ENCODE measurements at regions not wholly inside any gene's neighbourhood (a gene's known extent, or its start where the extent isn't known, plus 50 kb on each side); places are given as distances from the start of the nearest gene placed in this dataset.
A peak's percentile ranks its signal among the peaks of the same experiment; 100 is the strongest.

GRCh38 chr5:165076686-165077085, 1571.3 kb downstream of the MAT2B start:
- TF ChIP-seq MYC (IDR thresholded peaks at IDR 0.05; ENCODE audit: low read depth, low read length): no peak
- no peak for TF ChIP-seq MAX (IDR thresholded peaks at IDR 0.05; ENCODE audit: low read depth, low read length)
- no peak for TF ChIP-seq POLR2A (IDR thresholded peaks at IDR 0.05; ENCODE audit: extremely low read depth, insufficient read length)
- no peak for TF ChIP-seq CTCF (IDR thresholded peaks at IDR 0.05; ENCODE audit: low read depth, low read length)
- DNase-seq (ENCODE audit: low read depth): peak; percentile 22
- no peak overlapping the region for H3K4me3 ChIP-seq (ENCODE audit: low read depth, low read length)

GRCh38 chr5:165079389-165079788, 1574.0 kb downstream of the MAT2B start:
- TF ChIP-seq POLR2A (IDR thresholded peaks at IDR 0.05; ENCODE audit: extremely low read depth, insufficient read length) (no peak), MAX (IDR thresholded peaks at IDR 0.05; ENCODE audit: low read depth, low read length) (no peak), MYC (IDR thresholded peaks at IDR 0.05; ENCODE audit: low read depth, low read length) (no peak), CTCF (IDR thresholded peaks at IDR 0.05; ENCODE audit: low read depth, low read length) (no peak)
- DNase-seq (ENCODE audit: low read depth): no peak
- H3K4me3 ChIP-seq (ENCODE audit: low read depth, low read length): no peak overlapping the region

- TF ChIP-seq MAX (IDR thresholded peaks at IDR 0.05; ENCODE audit: low read depth, low read length) (no peak), POLR2A (IDR thresholded peaks at IDR 0.05; ENCODE audit: extremely low read depth, insufficient read length) (no peak), MYC (IDR thresholded peaks at IDR 0.05; ENCODE audit: low read depth, low read length) (no peak), CTCF (IDR thresholded peaks at IDR 0.05; ENCODE audit: low read depth, low read length) (no peak)
- no peak for DNase-seq (ENCODE audit: low read depth)
- H3K4me3 ChIP-seq (ENCODE audit: low read depth, low read length): no peak overlapping the region
Measured at GRCh38 chr5:165083394-165083793, 1578.0 kb downstream of the MAT2B start.

- no peak overlapping the region for H3K4me3 ChIP-seq (ENCODE audit: low read depth, low read length)
- TF ChIP-seq MAX (IDR thresholded peaks at IDR 0.05; ENCODE audit: low read depth, low read length) (no peak), POLR2A (IDR thresholded peaks at IDR 0.05; ENCODE audit: extremely low read depth, insufficient read length) (no peak), CTCF (IDR thresholded peaks at IDR 0.05; ENCODE audit: low read depth, low read length) (no peak), MYC (IDR thresholded peaks at IDR 0.05; ENCODE audit: low read depth, low read length) (no peak)
- DNase-seq (ENCODE audit: low read depth): no peak
Measured at GRCh38 chr5:165086465-165086864, 1581.0 kb downstream of the MAT2B start.

- DNase-seq (ENCODE audit: low read depth): no peak
- no peak for TF ChIP-seq CTCF (IDR thresholded peaks at IDR 0.05; ENCODE audit: low read depth, low read length)
- TF ChIP-seq POLR2A (IDR thresholded peaks at IDR 0.05; ENCODE audit: extremely low read depth, insufficient read length): no peak
- TF ChIP-seq MYC (IDR thresholded peaks at IDR 0.05; ENCODE audit: low read depth, low read length): no peak
- no peak overlapping the region for H3K4me3 ChIP-seq (ENCODE audit: low read depth, low read length)
Measured at GRCh38 chr5:165094782-165095181, 1589.4 kb downstream of the MAT2B start.

GRCh38 chr5:165101709-165102108, 1596.3 kb downstream of the MAT2B start:
- DNase-seq (ENCODE audit: low read depth): no peak
- no peak overlapping the region for H3K4me3 ChIP-seq (ENCODE audit: low read depth, low read length)
- TF ChIP-seq MAX (IDR thresholded peaks at IDR 0.05; ENCODE audit: low read depth, low read length) (no peak), CTCF (IDR thresholded peaks at IDR 0.05; ENCODE audit: low read depth, low read length) (no peak), POLR2A (IDR thresholded peaks at IDR 0.05; ENCODE audit: extremely low read depth, insufficient read length) (no peak), MYC (IDR thresholded peaks at IDR 0.05; ENCODE audit: low read depth, low read length) (no peak)

All from NB4 (cell line).